Trophoblast cell (in vitro differentiated cells and primary cell): ENCODE measurements at regions not wholly inside any gene's neighbourhood (a gene's known extent, or its start where the extent isn't known, plus 50 kb on each side); places are given as distances from the start of the nearest gene placed in this dataset.

ENCODE experiments used
- DNase-seq, 2 donors: peaks; one replicate each; pipeline ENCODE4 v3.0.0-alpha.2; 2016
- H2AFZ ChIP-seq: 2 replicates; pipeline ENCODE4 v1.6.1; 2013; ENCODE audit warnings: low read length, moderate library complexity, mild to moderate bottlenecking; ENCODE audit not compliant: insufficient read depth, poor library complexity
- H2AK5ac ChIP-seq: 2 replicates; pipeline ENCODE4 v1.6.1; 2013; ENCODE audit warnings: mild to moderate bottlenecking, low read length
- H2BK120ac ChIP-seq: 2 replicates; pipeline ENCODE4 v1.6.1; 2013; ENCODE audit warnings: low read length, mild to moderate bottlenecking, moderate library complexity; ENCODE audit not compliant: insufficient read depth, poor library complexity
- H2BK12ac ChIP-seq: 2 replicates; pipeline ENCODE4 v1.6.1; 2013; ENCODE audit warnings: mild to moderate bottlenecking, low read length, moderate library complexity
- H2BK5ac ChIP-seq: 2 replicates; pipeline ENCODE4 v1.6.1; 2013; ENCODE audit warnings: low read length, low read depth, moderate library complexity, mild to moderate bottlenecking; ENCODE audit not compliant: poor library complexity
- H3K14ac ChIP-seq: 2 replicates; pipeline ENCODE4 v1.6.1; 2013; ENCODE audit warnings: mild to moderate bottlenecking, low read length
- H3K18ac ChIP-seq: 2 replicates; pipeline ENCODE4 v1.6.1; 2013; ENCODE audit warnings: mild to moderate bottlenecking, low read length
- H3K23ac ChIP-seq: 2 replicates; pipeline ENCODE4 v1.6.1; 2013; ENCODE audit warnings: low read length
- H3K27ac ChIP-seq: 2 replicates; pipeline ENCODE4 v1.5.1; 2013; ENCODE audit warnings: low read depth, mild to moderate bottlenecking, inconsistent platforms, low read length, moderate library complexity
- H3K27me3 ChIP-seq: 2 replicates; pipeline ENCODE4 v1.6.1; 2013; ENCODE audit warnings: inconsistent platforms, mild to moderate bottlenecking, low read length, moderate library complexity; ENCODE audit not compliant: insufficient read depth
- H3K36me3 ChIP-seq, 2 experiments: 1 replicate in 1 of 2; 2 replicates in 1 of 2; pipeline ENCODE4 v1.6.1; 2013; ENCODE audit warnings: low read length in 2 of 2, mild to moderate bottlenecking in 2 of 2, moderate library complexity in 1 of 2; ENCODE audit not compliant: insufficient read depth in 2 of 2, control insufficient read depth in 1 of 2
- H3K4ac ChIP-seq: 2 replicates; pipeline ENCODE4 v1.6.1; 2013; ENCODE audit warnings: low read depth, mild to moderate bottlenecking, low read length, moderate library complexity
- H3K4me1 ChIP-seq, 2 experiments: 1 replicate in 1 of 2; 2 replicates in 1 of 2; pipeline ENCODE4 v1.6.1; 2013; ENCODE audit warnings: low read length in 2 of 2, mild to moderate bottlenecking in 2 of 2, moderate library complexity in 1 of 2; ENCODE audit not compliant: insufficient read depth in 2 of 2, control insufficient read depth in 1 of 2
- H3K4me2 ChIP-seq: 2 replicates; pipeline ENCODE4 v1.6.1; 2013; ENCODE audit warnings: inconsistent platforms, mild to moderate bottlenecking, low read length, moderate library complexity
- H3K4me3 ChIP-seq: 2 replicates; pipeline ENCODE4 v1.5.1; 2013; ENCODE audit warnings: mild to moderate bottlenecking, low read depth, low read length, inconsistent platforms
- H3K79me1 ChIP-seq: one replicate; pipeline ENCODE4 v1.6.1; 2013; ENCODE audit warnings: low read length
- H3K79me2 ChIP-seq: 2 replicates; pipeline ENCODE4 v1.6.1; 2013; ENCODE audit warnings: low read length, mild to moderate bottlenecking; ENCODE audit not compliant: control insufficient read depth, insufficient read depth, poor library complexity
- H3K9ac ChIP-seq: 2 replicates; pipeline ENCODE4 v1.6.1; 2013; ENCODE audit warnings: mild to moderate bottlenecking, low read length
- H3K9me3 ChIP-seq: 2 replicates; pipeline ENCODE4 v1.6.1; 2013; ENCODE audit warnings: low read depth, mild to moderate bottlenecking, control low read depth, inconsistent platforms, low read length; ENCODE audit not compliant: insufficient read depth
- H4K12ac ChIP-seq: 2 replicates; pipeline ENCODE4 v1.6.1; 2013; ENCODE audit warnings: low read depth, mild to moderate bottlenecking, low read length, moderate library complexity
- H4K8ac ChIP-seq: 2 replicates; pipeline ENCODE4 v1.6.1; 2013; ENCODE audit warnings: low read depth, mild to moderate bottlenecking, low read length, moderate library complexity
- H4K91ac ChIP-seq: one replicate; pipeline ENCODE4 v1.6.1; 2013; ENCODE audit warnings: low read depth, mild to moderate bottlenecking, low read length, moderate library complexity
- WGBS: extraction: QIAGEN DNeasy Blood & Tissue Kit; methylation state at CpG from one replicate; pipeline ENCODE4 v1.1.7; 2013; ENCODE audit warnings: missing lambda C conversion rate; ENCODE audit not compliant: insufficient read length, insufficient coverage; ENCODE audit errors: extremely low coverage; 5-methylcytosine and 5-hydroxymethylcytosine counted together

DNA sequence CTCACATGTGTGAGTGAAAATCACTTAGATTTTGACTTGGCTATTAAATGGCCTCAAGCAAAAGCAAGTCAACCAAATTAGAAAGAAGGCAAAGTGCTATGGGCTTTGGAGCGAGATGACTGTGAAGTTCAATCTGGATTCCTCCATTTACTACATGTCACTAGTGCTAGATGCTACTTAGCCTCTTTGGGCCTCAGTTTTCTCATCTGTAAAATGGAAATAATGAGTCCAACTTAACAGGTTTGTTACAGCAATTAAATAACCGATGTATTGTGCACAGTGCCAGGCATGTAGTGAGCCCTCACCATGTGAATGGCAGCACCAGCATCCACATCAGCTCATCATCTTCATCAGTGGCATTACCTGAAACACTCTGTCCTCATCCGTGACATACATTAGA is 376.3 kb downstream of the MTX2 start:
- H3K27ac ChIP-seq: no peak overlapping the region
- no peaks in the 10 kb centered on the region for H3K79me2 ChIP-seq
- no peaks in the 10 kb centered on the region for H3K36me3 ChIP-seq
- no peaks in the 10 kb centered on the region for H3K9me3 ChIP-seq
- no peak overlapping the region for H2BK12ac ChIP-seq
- no peak overlapping the region for H4K8ac ChIP-seq
- no peaks in the 10 kb centered on the region for H3K79me1 ChIP-seq
- H3K4me3 ChIP-seq: no peak overlapping the region
- H2AFZ ChIP-seq: no peak overlapping the region
- no CpG with 5 or more reads among the region's 3 CpGs for WGBS
- no peaks in the 10 kb centered on the region for H3K4me1 ChIP-seq
- no peak overlapping the region for H3K4ac ChIP-seq
- H2BK120ac ChIP-seq: no peak overlapping the region
- H3K23ac ChIP-seq: no peak overlapping the region
- H3K18ac ChIP-seq: no peak overlapping the region
- H4K91ac ChIP-seq: no peak overlapping the region
- H3K4me2 ChIP-seq: no peak overlapping the region
- no peak overlapping the region for H3K9ac ChIP-seq
- no peak overlapping the region for H3K14ac ChIP-seq
- DNase-seq: no peak
- H3K27me3 ChIP-seq: no peaks in the 10 kb centered on the region
- no peak overlapping the region for H4K12ac ChIP-seq
- no peak overlapping the region for H2AK5ac ChIP-seq
- no peak overlapping the region for H2BK5ac ChIP-seq

DNA sequence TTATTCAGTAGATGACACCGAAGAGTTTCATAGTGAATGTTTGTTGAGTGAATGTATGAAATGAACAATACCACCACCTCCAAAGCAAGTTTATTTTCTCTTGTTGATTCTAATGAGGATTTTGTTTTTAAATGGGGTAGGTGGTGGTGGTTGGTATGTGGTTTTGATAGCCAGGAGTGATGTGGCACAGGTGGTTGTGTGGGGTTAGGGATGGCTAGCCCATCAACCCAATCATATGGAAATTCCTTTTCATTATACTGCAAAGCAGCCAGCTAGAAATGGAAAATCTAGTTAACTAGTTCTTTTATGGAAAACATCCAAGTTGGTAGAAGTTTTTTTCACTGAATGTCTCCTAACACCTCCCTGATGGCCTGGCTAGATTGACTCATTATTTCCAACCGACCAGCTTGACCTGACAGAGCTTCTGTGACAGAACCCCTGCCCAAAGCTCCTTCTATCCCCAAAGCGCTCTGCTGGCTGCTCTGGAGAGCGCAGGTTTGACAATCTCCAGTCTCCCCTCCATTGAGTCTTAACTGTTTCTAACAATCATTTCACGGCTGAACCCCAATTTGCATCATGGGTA is 376.9 kb downstream of the MTX2 start:
- H3K9ac ChIP-seq: no peak overlapping the region

DNA sequence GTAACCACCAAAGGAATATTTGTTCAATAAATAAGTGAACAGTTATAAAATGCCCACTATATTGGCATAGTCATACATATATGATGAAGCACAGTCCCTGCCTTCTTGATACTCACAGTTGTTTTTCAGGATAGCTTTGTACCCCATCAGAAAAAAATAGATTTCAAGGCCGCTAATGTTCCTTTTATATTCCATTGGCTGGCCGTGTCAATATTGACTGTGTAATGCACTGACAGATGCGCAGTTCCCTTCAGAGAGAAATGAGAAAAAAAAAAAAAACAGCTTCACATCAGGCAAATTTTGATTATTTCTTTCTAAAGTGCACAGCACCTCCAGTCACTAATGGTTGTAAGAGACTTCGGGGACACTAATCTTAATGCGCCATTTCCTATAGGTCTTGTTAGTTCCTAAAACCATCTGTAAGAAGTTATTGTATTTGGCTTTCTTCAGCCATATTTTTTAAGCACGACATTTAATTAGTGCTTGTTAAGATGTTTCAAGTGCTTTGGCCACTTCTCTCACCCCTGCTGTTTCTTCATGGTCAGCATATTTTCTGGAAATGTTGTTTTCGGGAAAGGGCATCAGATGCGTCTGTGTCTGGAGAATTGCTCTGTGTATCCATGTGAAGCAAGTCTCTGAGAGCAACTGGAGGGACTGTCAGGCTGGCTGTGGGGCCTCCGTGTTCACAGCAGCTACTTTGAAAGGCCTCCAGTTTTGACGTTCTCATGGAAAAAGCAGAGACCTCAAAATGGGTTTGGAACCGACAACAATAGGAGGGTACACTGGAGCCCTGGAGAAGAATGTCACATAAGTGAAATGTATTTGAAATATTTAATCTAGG is 378.3 kb downstream of the MTX2 start:
- Histone ChIP-seq H3K14ac (no peak overlapping the region), H3K18ac (no peak overlapping the region), H3K9ac (no peak overlapping the region), H2BK120ac (no peak overlapping the region), H2AFZ (no peak overlapping the region), H3K4me1 (no peaks in the 10 kb centered on the region), H4K12ac (no peak overlapping the region), H3K23ac (no peak overlapping the region), H3K4me2 (no peak overlapping the region), H2BK12ac (no peak overlapping the region), H3K4me3 (no peak overlapping the region), H3K27me3 (no peaks in the 10 kb centered on the region), H2BK5ac (no peak overlapping the region), H2AK5ac (no peak overlapping the region), H4K91ac (no peak overlapping the region), H3K9me3 (no peaks in the 10 kb centered on the region), H4K8ac (no peak overlapping the region), H3K79me2 (no peaks in the 10 kb centered on the region), H3K79me1 (no peaks in the 10 kb centered on the region), H3K36me3 (no peaks in the 10 kb centered on the region), H3K4ac (no peak overlapping the region), H3K27ac (no peak overlapping the region)
- no CpG with 5 or more reads among the region's 11 CpGs for WGBS
- no peak for DNase-seq

More for the DNA sequence above, 376.9 kb downstream of the MTX2 start:
- H3K4me3 ChIP-seq: no peak overlapping the region
- no peak overlapping the region for H4K12ac ChIP-seq
- DNase-seq: no peak
- H3K36me3 ChIP-seq: no peaks in the 10 kb centered on the region
- H3K9me3 ChIP-seq: no peaks in the 10 kb centered on the region
- H2BK5ac ChIP-seq: no peak overlapping the region
- H3K27me3 ChIP-seq: no peaks in the 10 kb centered on the region
- no peak overlapping the region for H2BK12ac ChIP-seq
- no peak overlapping the region for H2AK5ac ChIP-seq
- H2BK120ac ChIP-seq: no peak overlapping the region
- H2AFZ ChIP-seq: no peak overlapping the region
- H4K8ac ChIP-seq: no peak overlapping the region
- no CpG with 5 or more reads among the region's 5 CpGs for WGBS
- H3K4me1 ChIP-seq: no peaks in the 10 kb centered on the region
- no peak overlapping the region for H3K4ac ChIP-seq
- no peak overlapping the region for H3K18ac ChIP-seq
- no peak overlapping the region for H3K14ac ChIP-seq
- H3K79me1 ChIP-seq: no peaks in the 10 kb centered on the region
- H4K91ac ChIP-seq: no peak overlapping the region
- H3K79me2 ChIP-seq: no peaks in the 10 kb centered on the region
- no peak overlapping the region for H3K23ac ChIP-seq
- H3K4me2 ChIP-seq: no peak overlapping the region
- H3K27ac ChIP-seq: no peak overlapping the region

DNA sequence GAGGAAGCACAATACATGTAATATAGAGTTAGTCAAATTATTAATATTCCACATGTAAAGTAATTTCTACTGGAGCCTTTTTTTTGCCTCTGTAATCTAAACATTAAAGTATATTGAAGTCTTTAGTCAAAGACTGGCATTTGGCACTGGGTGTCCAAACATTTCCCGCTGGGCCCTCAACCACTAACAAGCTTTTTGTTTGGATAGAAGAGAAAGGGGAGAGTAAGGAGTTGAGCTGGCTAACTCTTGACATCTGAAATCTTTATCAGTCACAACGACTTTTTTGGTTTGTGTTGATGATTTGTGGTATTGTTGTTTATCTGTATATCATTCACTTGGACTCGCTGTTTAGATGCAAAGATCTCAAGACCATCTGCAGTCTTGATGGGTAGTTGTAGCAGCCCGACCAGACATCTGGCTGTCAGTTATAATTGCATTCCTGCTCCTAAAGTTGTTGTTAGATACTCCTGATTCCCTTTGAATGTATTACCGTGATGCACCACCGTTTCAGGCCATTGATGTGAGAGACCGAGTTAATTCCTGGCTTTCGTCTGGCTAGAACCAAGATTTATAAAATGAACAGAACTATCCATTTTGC is 379.6 kb downstream of the MTX2 start:
- Histone ChIP-seq H2AFZ (no peak overlapping the region), H3K9ac (no peak overlapping the region), H3K14ac (no peak overlapping the region), H3K4me2 (no peak overlapping the region), H2BK120ac (no peak overlapping the region), H3K4me3 (no peak overlapping the region), H3K36me3 (no peaks in the 10 kb centered on the region), H3K79me2 (no peaks in the 10 kb centered on the region), H3K4ac (no peak overlapping the region), H3K27ac (no peak overlapping the region), H2BK12ac (no peak overlapping the region), H4K91ac (no peak overlapping the region), H3K23ac (no peak overlapping the region), H3K4me1 (no peaks in the 10 kb centered on the region), H2AK5ac (no peak overlapping the region), H3K9me3 (no peaks in the 10 kb centered on the region), H4K8ac (no peak overlapping the region), H4K12ac (no peak overlapping the region), H3K18ac (no peak overlapping the region), H3K79me1 (no peaks in the 10 kb centered on the region), H3K27me3 (no peaks in the 10 kb centered on the region), H2BK5ac (no peak overlapping the region)
- WGBS: no CpG with 5 or more reads among the region's 8 CpGs
- no peak for DNase-seq
